ENCODE measurements at regions not wholly inside any gene's neighbourhood (a gene's known extent, or its start where the extent isn't known, plus 50 kb on each side); places are given as distances from the start of the nearest gene placed in this dataset.

GRCh38 chr1:221328371-221328770 is 413.5 kb downstream of the DUSP10 start:
- TF ChIP-seq EZH2 (IDR thresholded peaks at IDR 0.05; ENCODE audit: insufficient read depth, poor library complexity, severe bottlenecking): no peak
- TF ChIP-seq EZH2phosphoT487 (IDR thresholded peaks at IDR 0.05; ENCODE audit: insufficient read depth, low read depth): no peak
